ENCODE measurements at regions not wholly inside any gene's neighbourhood (a gene's known extent, or its start where the extent isn't known, plus 50 kb on each side); places are given as distances from the start of the nearest gene placed in this dataset.

- POLR2A ChIA-PET (ENCODE audit: low non-redundant PET) = no interaction called here
- TF ChIP-seq, protein P1, sequence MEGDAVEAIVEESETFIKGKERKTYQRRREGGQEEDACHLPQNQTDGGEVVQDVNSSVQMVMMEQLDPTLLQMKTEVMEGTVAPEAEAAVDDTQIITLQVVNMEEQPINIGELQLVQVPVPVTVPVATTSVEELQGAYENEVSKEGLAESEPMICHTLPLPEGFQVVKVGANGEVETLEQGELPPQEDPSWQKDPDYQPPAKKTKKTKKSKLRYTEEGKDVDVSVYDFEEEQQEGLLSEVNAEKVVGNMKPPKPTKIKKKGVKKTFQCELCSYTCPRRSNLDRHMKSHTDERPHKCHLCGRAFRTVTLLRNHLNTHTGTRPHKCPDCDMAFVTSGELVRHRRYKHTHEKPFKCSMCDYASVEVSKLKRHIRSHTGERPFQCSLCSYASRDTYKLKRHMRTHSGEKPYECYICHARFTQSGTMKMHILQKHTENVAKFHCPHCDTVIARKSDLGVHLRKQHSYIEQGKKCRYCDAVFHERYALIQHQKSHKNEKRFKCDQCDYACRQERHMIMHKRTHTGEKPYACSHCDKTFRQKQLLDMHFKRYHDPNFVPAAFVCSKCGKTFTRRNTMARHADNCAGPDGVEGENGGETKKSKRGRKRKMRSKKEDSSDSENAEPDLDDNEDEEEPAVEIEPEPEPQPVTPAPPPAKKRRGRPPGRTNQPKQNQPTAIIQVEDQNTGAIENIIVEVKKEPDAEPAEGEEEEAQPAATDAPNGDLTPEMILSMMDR (conservative IDR thresholded peaks at IDR 0.05; ENCODE audit: low read depth) = no peak
- CTCF ChIA-PET = interaction anchor here (0.7 kb wide), 1 partner anchor 250 kb away, joined by 4 read pairs; no protein-coding TSS in a partner anchor
- H3K27ac ChIP-seq = no peak overlapping the region
- DNase-seq (ENCODE audit: low spot score) = no peak
Observed at GRCh38 chr18:41418598-41418997, 536.4 kb upstream of the PIK3C3 start.

GRCh38 chr18:41416044-41416443 lies 539.0 kb upstream of the PIK3C3 start:
- ChIA-PET CTCF (interaction anchor here (1.5 kb wide), 1 partner anchor 24 kb away, joined by 3 read pairs; no protein-coding TSS in a partner anchor), POLR2A (ENCODE audit: low non-redundant PET) (no interaction called here)
- no peak for DNase-seq (ENCODE audit: low spot score)
- H3K27ac ChIP-seq = no peak overlapping the region
- TF ChIP-seq, protein P1 (conservative IDR thresholded peaks at IDR 0.05; ENCODE audit: low read depth) = no peak

GRCh38 chr18:41410006-41410405 lies 545.0 kb upstream of the PIK3C3 start:
- no peak for DNase-seq (ENCODE audit: low spot score)
- TF ChIP-seq, protein P1 (conservative IDR thresholded peaks at IDR 0.05; ENCODE audit: low read depth) = no peak
- ChIA-PET POLR2A (ENCODE audit: low non-redundant PET) (no interaction called here), CTCF (no interaction called here)
- no peak overlapping the region for H3K27ac ChIP-seq

- CTCF ChIA-PET = no interaction called here
- POLR2A ChIA-PET (ENCODE audit: low non-redundant PET) = no interaction called here
- H3K27ac ChIP-seq = no peak overlapping the region
- no peak for DNase-seq (ENCODE audit: low spot score)
- TF ChIP-seq, protein P1 (conservative IDR thresholded peaks at IDR 0.05; ENCODE audit: low read depth) = no peak
Observed at GRCh38 chr18:41406834-41407233, 548.2 kb upstream of the PIK3C3 start.

DNA sequence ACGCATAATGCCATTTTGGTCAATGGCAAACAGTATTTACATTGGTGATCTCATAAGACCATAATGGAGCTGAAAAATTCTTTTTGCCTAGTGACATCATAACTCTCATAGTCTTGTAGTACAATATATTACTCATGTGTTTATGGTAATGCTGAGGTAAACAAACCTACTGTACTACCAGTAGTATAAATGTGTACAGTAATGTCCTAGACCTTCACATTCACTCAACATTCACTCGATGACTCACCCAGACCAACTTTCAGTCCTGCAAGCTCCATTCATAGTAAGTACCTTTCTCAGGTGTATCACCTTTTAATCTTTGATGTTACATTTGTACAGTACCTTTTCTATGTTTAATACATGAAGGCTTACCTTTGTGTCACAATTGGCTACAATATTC lies 558.2 kb upstream of the PIK3C3 start:
- TF ChIP-seq, protein P1 (conservative IDR thresholded peaks at IDR 0.05; ENCODE audit: low read depth) = no peak
- ChIA-PET CTCF (no interaction called here), POLR2A (ENCODE audit: low non-redundant PET) (no interaction called here)
- no peak overlapping the region for H3K27ac ChIP-seq
- DNase-seq (ENCODE audit: low spot score) = no peak

DNA sequence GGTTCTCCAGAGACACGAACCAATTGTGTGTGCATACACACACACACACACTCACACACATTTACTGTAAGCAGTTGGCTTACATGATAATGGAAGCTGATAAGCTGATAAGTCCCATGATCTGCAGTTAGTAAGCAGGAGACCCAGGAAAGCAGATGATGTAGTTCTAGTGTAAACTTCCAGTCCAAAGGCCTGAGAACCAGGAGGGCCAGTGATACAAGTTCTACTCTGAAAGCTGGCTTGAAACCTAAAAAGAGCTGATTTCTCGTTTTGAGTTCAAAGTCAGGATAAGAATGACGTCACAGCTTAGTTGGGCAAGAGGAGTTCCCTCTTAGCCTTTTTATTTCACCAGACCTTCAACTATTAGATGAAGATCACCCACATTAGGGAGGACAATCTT lies 558.8 kb upstream of the PIK3C3 start:
- ChIA-PET CTCF (no interaction called here), POLR2A (ENCODE audit: low non-redundant PET) (no interaction called here)
- TF ChIP-seq, protein P1 (conservative IDR thresholded peaks at IDR 0.05; ENCODE audit: low read depth) = no peak
- no peak for DNase-seq (ENCODE audit: low spot score)
- H3K27ac ChIP-seq = no peak overlapping the region

GRCh38 chr18:41395695-41396094 lies 559.3 kb upstream of the PIK3C3 start:
- TF ChIP-seq, protein P1 (conservative IDR thresholded peaks at IDR 0.05; ENCODE audit: low read depth) = no peak
- CTCF ChIA-PET = no interaction called here

More at GRCh38 chr18:41395695-41396094, 559.3 kb upstream of the PIK3C3 start:
- no peak for DNase-seq (ENCODE audit: low spot score)
- POLR2A ChIA-PET (ENCODE audit: low non-redundant PET) = no interaction called here
- H3K27ac ChIP-seq = no peak overlapping the region

All from RWPE1 (cell line).